Smooth muscle cell (in vitro differentiated cells): ENCODE measurements at regions not wholly inside any gene's neighbourhood (a gene's known extent, or its start where the extent isn't known, plus 50 kb on each side); places are given as distances from the start of the nearest gene placed in this dataset.

Experiments
- DNase-seq: peaks from one replicate; lab custom pipeline; 2025; ENCODE audit not compliant: unreplicated experiment; lab: John Stamatoyannopoulos, UW
- H2AFZ ChIP-seq: fragments of 200-600 bp; sonication (generic); 2 replicates; pipeline ENCODE4 v1.6.0; 2016; ENCODE audit warnings: antibody characterized with exemption, low read depth, mild to moderate bottlenecking
- H3F3A ChIP-seq: fragments of 200-600 bp; sonication (generic); 2 replicates; pipeline ENCODE4 v1.6.0; 2017; ENCODE audit warnings: antibody characterized with exemption, low read depth
- H3K27ac ChIP-seq: fragments of 200-600 bp; sonication (generic); 2 replicates; pipeline ENCODE4 v1.5.1; 2016; ENCODE audit warnings: low read depth, mild to moderate bottlenecking
- H3K27me3 ChIP-seq: fragments of 200-600 bp; sonication (generic); 2 replicates; pipeline ENCODE4 v1.6.1; 2016; ENCODE audit warnings: low read depth, mild to moderate bottlenecking
- H3K36me3 ChIP-seq: fragments of 200-600 bp; sonication (generic); 2 replicates; pipeline ENCODE4 v1.5.1; 2016; ENCODE audit warnings: low read depth
- H3K4me1 ChIP-seq: fragments of 200-600 bp; sonication (generic); 2 replicates; pipeline ENCODE4 v1.5.1; 2016; ENCODE audit warnings: low read depth
- H3K4me2 ChIP-seq: fragments of 200-600 bp; sonication (generic); 2 replicates; pipeline ENCODE4 v1.6.0; 2016; ENCODE audit warnings: mild to moderate bottlenecking
- H3K4me3 ChIP-seq: fragments of 200-600 bp; sonication (generic); 2 replicates; pipeline ENCODE4 v1.5.1; 2016; ENCODE audit warnings: mild to moderate bottlenecking
- H3K79me2 ChIP-seq: fragments of 200-600 bp; sonication (generic); 2 replicates; pipeline ENCODE4 v1.6.0; 2016; ENCODE audit warnings: low read depth, mild to moderate bottlenecking
- H3K9ac ChIP-seq: fragments of 200-600 bp; sonication (generic); 2 replicates; pipeline ENCODE4 v1.6.0; 2016; ENCODE audit warnings: low read depth
- H3K9me3 ChIP-seq: fragments of 200-600 bp; sonication (generic); replicated peaks from 2 replicates; pipeline ENCODE4 v1.5.1; 2016; ENCODE audit warnings: low read depth
- H4K20me1 ChIP-seq: fragments of 200-600 bp; sonication (generic); 2 replicates; pipeline ENCODE4 v1.6.0; 2016; ENCODE audit warnings: low read depth
- WGBS: methylation state at CpG from one replicate; pipeline ENCODE4 v1.1.7; 2016; ENCODE audit warnings: low lambda C conversion rate; 5-methylcytosine and 5-hydroxymethylcytosine counted together
- TF ChIP-seq, protein P1 (sequence below): fragments of 200-600 bp; sonication (generic); IDR thresholded peaks from 2 replicates; pipeline ENCODE4 v1.5.1; 2017; ENCODE audit warnings: borderline replicate concordance, mild to moderate bottlenecking, antibody characterized with exemption; ENCODE audit not compliant: insufficient read depth, poor library complexity, severe bottlenecking

GRCh38 chr6:112899541-112899940, 552.4 kb downstream of the RFPL4B start:
- no peak overlapping the region for H3K4me3 ChIP-seq
- no peak for DNase-seq
- no peak overlapping the region for H2AFZ ChIP-seq
- 90% methylated on average over 3 of the region's 3 CpGs for WGBS
- H3K27me3 ChIP-seq = no peaks in the 10 kb centered on the region
- H3K27ac ChIP-seq = no peak overlapping the region
- peaks cover 21% of the 10 kb centered on the region for H3K36me3 ChIP-seq
- H3K9me3 ChIP-seq = no peaks in the 10 kb centered on the region
- peaks cover 3% of the 10 kb centered on the region for H3K79me2 ChIP-seq
- no peaks in the 10 kb centered on the region for H3K4me1 ChIP-seq
- no peak overlapping the region for H3K9ac ChIP-seq
- TF ChIP-seq, protein P1, sequence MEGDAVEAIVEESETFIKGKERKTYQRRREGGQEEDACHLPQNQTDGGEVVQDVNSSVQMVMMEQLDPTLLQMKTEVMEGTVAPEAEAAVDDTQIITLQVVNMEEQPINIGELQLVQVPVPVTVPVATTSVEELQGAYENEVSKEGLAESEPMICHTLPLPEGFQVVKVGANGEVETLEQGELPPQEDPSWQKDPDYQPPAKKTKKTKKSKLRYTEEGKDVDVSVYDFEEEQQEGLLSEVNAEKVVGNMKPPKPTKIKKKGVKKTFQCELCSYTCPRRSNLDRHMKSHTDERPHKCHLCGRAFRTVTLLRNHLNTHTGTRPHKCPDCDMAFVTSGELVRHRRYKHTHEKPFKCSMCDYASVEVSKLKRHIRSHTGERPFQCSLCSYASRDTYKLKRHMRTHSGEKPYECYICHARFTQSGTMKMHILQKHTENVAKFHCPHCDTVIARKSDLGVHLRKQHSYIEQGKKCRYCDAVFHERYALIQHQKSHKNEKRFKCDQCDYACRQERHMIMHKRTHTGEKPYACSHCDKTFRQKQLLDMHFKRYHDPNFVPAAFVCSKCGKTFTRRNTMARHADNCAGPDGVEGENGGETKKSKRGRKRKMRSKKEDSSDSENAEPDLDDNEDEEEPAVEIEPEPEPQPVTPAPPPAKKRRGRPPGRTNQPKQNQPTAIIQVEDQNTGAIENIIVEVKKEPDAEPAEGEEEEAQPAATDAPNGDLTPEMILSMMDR = no peak
- H3K4me2 ChIP-seq = no peak overlapping the region
- H4K20me1 ChIP-seq = no peaks in the 10 kb centered on the region
- H3F3A ChIP-seq = no peaks in the 10 kb centered on the region

DNA sequence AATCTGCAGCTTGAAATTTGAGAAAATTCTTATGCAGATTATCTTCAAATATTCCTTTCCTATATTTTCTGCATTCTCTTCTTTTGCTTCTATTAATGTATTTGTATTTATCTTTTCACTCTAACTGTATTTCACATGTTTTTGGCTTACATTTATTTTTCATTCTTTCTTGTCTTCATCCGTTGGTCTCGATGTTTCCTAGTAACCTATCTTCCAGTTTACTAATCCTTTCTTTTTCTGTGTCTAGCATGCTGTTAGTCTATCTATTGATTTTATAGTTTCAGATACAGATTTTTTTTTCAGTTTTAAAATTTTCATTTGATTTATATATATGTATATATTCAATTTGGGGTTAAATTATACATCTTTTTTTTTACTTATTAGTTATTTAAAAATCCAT, 556.2 kb downstream of the RFPL4B start:
- DNase-seq = no peak
- Histone ChIP-seq H3K27ac (no peak overlapping the region), H4K20me1 (no peaks in the 10 kb centered on the region)

DNA sequence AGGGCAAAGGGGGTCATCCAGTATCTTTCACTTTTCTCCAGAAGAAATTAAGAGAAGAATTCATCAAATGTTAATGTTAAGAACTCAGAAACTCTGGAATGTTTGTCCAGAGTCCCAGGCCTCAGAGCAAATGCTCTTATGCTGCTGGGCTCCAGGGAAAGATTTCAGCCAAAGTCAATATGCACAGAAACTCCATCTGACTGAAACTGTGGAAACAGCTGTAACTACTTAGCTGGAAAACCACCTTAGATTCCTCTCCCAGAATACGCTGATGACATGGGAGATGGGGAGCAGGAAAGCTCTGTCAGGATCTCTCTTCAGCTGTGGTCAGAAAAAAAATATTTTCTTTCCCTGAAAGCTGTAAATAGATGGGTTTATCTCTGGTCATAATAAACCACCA, 559.6 kb downstream of the RFPL4B start:
- Histone ChIP-seq H3K27ac (peak overlapping the region; percentile 69), H3K27me3 (no peaks in the 10 kb centered on the region), H3K36me3 (peaks cover 12% of the 10 kb centered on the region), H3K9me3 (no peaks in the 10 kb centered on the region), H3F3A (no peaks in the 10 kb centered on the region), H3K4me1 (peaks cover 5% of the 10 kb centered on the region), H3K9ac (no peak overlapping the region), H3K79me2 (peaks cover 3% of the 10 kb centered on the region), H4K20me1 (no peaks in the 10 kb centered on the region), H2AFZ (peak overlapping the region; percentile 58), H3K4me3 (no peak overlapping the region), H3K4me2 (peak overlapping the region; percentile 56)
- TF ChIP-seq, protein P1 = no peak
- DNase-seq = no peak
- 22% methylated on average over 1 of the region's 1 CpG for WGBS

More for the DNA sequence above, 556.2 kb downstream of the RFPL4B start:
- H2AFZ ChIP-seq = no peak overlapping the region
- H3K27me3 ChIP-seq = no peaks in the 10 kb centered on the region
- peaks cover 15% of the 10 kb centered on the region for H3K36me3 ChIP-seq
- no peaks in the 10 kb centered on the region for H3K4me1 ChIP-seq
- no peak overlapping the region for H3K4me2 ChIP-seq
- H3K79me2 ChIP-seq = peaks cover 3% of the 10 kb centered on the region
- no peak overlapping the region for H3K9ac ChIP-seq
- WGBS = 100% methylated on average over 2 of the region's 2 CpGs
- no peak overlapping the region for H3K4me3 ChIP-seq
- no peaks in the 10 kb centered on the region for H3K9me3 ChIP-seq
- TF ChIP-seq, protein P1 = no peak
- no peaks in the 10 kb centered on the region for H3F3A ChIP-seq

DNA sequence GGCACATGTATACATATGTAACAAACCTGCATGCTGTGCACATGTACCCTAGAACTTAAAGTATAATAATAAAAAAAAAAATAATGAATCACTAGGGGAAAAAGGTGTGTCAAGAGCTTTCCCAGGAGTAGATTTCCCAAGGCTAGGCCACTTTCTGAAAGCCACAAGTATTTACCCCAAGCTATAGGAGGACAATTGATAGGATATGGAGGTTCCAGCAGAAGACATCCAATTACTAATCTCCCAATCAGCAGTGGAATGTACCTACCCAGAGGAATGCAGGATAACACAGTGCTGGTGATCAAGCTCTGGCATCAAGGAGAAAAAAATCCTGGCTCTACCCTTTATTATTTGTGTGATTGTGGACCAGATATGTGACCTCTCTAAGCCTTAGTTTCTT, 562.7 kb downstream of the RFPL4B start:
- no peak overlapping the region for H2AFZ ChIP-seq
- no peak overlapping the region for H3K27ac ChIP-seq
- peak overlapping the region; percentile 19 for H3K4me2 ChIP-seq
- no peak for DNase-seq
- no peaks in the 10 kb centered on the region for H3K79me2 ChIP-seq
- H3K27me3 ChIP-seq = no peaks in the 10 kb centered on the region
- H3F3A ChIP-seq = no peaks in the 10 kb centered on the region
- H3K9ac ChIP-seq = no peak overlapping the region
- TF ChIP-seq, protein P1 = no peak
- peaks cover 15% of the 10 kb centered on the region for H3K4me1 ChIP-seq
- no peaks in the 10 kb centered on the region for H3K9me3 ChIP-seq
- H3K36me3 ChIP-seq = no peaks in the 10 kb centered on the region
- no peaks in the 10 kb centered on the region for H4K20me1 ChIP-seq
- no peak overlapping the region for H3K4me3 ChIP-seq
